ENCODE measurements at regions not wholly inside any gene's neighbourhood (a gene's known extent, or its start where the extent isn't known, plus 50 kb on each side); places are given as distances from the start of the nearest gene placed in this dataset.

- no peak for TF ChIP-seq SMAD3 (CRISPR knock-in tag; IDR thresholded peaks at IDR 0.05; ENCODE audit: borderline replicate concordance)
- TF ChIP-seq ETV6 (CRISPR knock-in tag; IDR thresholded peaks at IDR 0.05): no peak
- TF ChIP-seq ATF2 (CRISPR knock-in tag; IDR thresholded peaks at IDR 0.05; ENCODE audit: borderline replicate concordance, low read depth): no peak
- TF ChIP-seq ZNF317 (CRISPR knock-in tag; IDR thresholded peaks at IDR 0.05; ENCODE audit: borderline replicate concordance, low read depth): no peak
- TF ChIP-seq NFATC4 (CRISPR knock-in tag; IDR thresholded peaks at IDR 0.05): no peak
- peak; percentile 45; the same call in 1 of the 2 replicates for TF ChIP-seq FOXP4 (CRISPR knock-in tag; IDR thresholded peaks at IDR 0.05)
- TF ChIP-seq MAX (CRISPR knock-in tag; IDR thresholded peaks at IDR 0.05): peak; percentile 79
- 0 out of 2 replicates have a peak, but pooled peaks have one; percentile 80 for TF ChIP-seq RELA (CRISPR knock-in tag; IDR thresholded peaks at IDR 0.05; ENCODE audit: borderline replicate concordance)
- TF ChIP-seq ZBTB43 (CRISPR knock-in tag; IDR thresholded peaks at IDR 0.05): no peak
- TF ChIP-seq GRHL2 (CRISPR knock-in tag; IDR thresholded peaks at IDR 0.05; ENCODE audit: insufficient replicate concordance, severe bottlenecking): no peak
- no peak for TF ChIP-seq PREB (CRISPR knock-in tag; IDR thresholded peaks at IDR 0.05; ENCODE audit: borderline replicate concordance)
- no peak for TF ChIP-seq IRF2 (CRISPR knock-in tag; IDR thresholded peaks at IDR 0.05; ENCODE audit: borderline replicate concordance, low read depth)
- TF ChIP-seq ZNF423 (CRISPR knock-in tag; IDR thresholded peaks at IDR 0.05): no peak
- no peak for TF ChIP-seq CBFB (CRISPR knock-in tag; IDR thresholded peaks at IDR 0.05; ENCODE audit: low read depth)
- 0 out of 2 replicates have a peak, but pooled peaks have one; percentile 23 for TF ChIP-seq MLX (CRISPR knock-in tag; IDR thresholded peaks at IDR 0.05)
- TF ChIP-seq ZNF121 (CRISPR knock-in tag; IDR thresholded peaks at IDR 0.05): no peak
- no peak for TF ChIP-seq IRF1 (CRISPR knock-in tag; IDR thresholded peaks at IDR 0.05)
- TF ChIP-seq SP1 (CRISPR knock-in tag; conservative IDR thresholded peaks at IDR 0.05): peak; percentile 5; the same call in 1 of the 2 replicates
- no peak for TF ChIP-seq TEAD1 (CRISPR knock-in tag; IDR thresholded peaks at IDR 0.05)
- TF ChIP-seq CDX4 (CRISPR knock-in tag; IDR thresholded peaks at IDR 0.05; ENCODE audit: borderline replicate concordance): no peak
- TF ChIP-seq OVOL2 (CRISPR knock-in tag; IDR thresholded peaks at IDR 0.05; ENCODE audit: borderline replicate concordance): no peak
- no peak for TF ChIP-seq ZMAT4 (CRISPR knock-in tag; IDR thresholded peaks at IDR 0.05)
- peak; percentile 36; the same call in 1 of the 2 replicates for TF ChIP-seq CREM (CRISPR knock-in tag; IDR thresholded peaks at IDR 0.05)
- TF ChIP-seq NR1H2 (CRISPR knock-in tag; IDR thresholded peaks at IDR 0.05): no peak
- TF ChIP-seq ERG (CRISPR knock-in tag; IDR thresholded peaks at IDR 0.05): no peak
- no peak for TF ChIP-seq ATF1 (CRISPR knock-in tag; IDR thresholded peaks at IDR 0.05)
- peak; percentile 70; the same call in 1 of the 2 replicates for TF ChIP-seq FOXP1 (CRISPR knock-in tag; IDR thresholded peaks at IDR 0.05; ENCODE audit: borderline replicate concordance)
Measured at GRCh38 chr2:176637486-176638166, 368.4 kb downstream of the MTX2 start (continued).

Measured in WTC11 (cell line).